Erythroblast (primary cell): ENCODE measurements at regions not wholly inside any gene's neighbourhood (a gene's known extent, or its start where the extent isn't known, plus 50 kb on each side); places are given as distances from the start of the nearest gene placed in this dataset.

ENCODE experiments used
- GATA1 ChIP-seq: IDR thresholded peaks from 2 replicates; pipeline ENCODE4 v1.6.1; 2011; ENCODE audit warnings: low read depth, mild to moderate bottlenecking, control low read depth, low read length, moderate library complexity
- POLR2A ChIP-seq: IDR thresholded peaks from 2 replicates; pipeline ENCODE4 v1.6.1; 2011; ENCODE audit warnings: mild to moderate bottlenecking, low read length

- TF ChIP-seq POLR2A (no peak), GATA1 (no peak)
Observed at GRCh38 chr18:44579745-44580144, 100.9 kb upstream of the SETBP1 start.
